Sciatic nerve (tissue), 2 donors: ENCODE measurements at regions not wholly inside any gene's neighbourhood (a gene's known extent, or its start where the extent isn't known, plus 50 kb on each side); places are given as distances from the start of the nearest gene placed in this dataset.
"Not testable (repeated sequence)": the region's sequence is repeated elsewhere in the genome, so short reads cannot be mapped to it uniquely, and the experiment has no call there.

Experiments used
- ATAC-seq: fragments of 200-7000 bp; cut with Tn5 transposase; one replicate; pipeline ENCODE4 v1.9.1; 2020; ENCODE audit warnings: mild to moderate bottlenecking, moderate library complexity
- DNase-seq: peaks from one replicate; pipeline ENCODE4 v3.0.0-alpha.2; 2020; ENCODE audit warnings: low spot score
- intact Hi-C: fragments of 100-400 bp; cut with DNase I; formaldehyde crosslinking; loops from one replicate; pipeline ENCODE4 v1.14.2; 2022
- donor health status: DM: no; HTN: no; CAD: no.
- donor health status: DM: no; HTN: no; CAD: no.

- ATAC-seq, result peak; percentile 49
- intact Hi-C loops, DNase-seq: not testable (repeated sequence)
Measured at GRCh38 chr21:7743940-7744339, 2777.4 kb upstream of the TPTE start.

GRCh38 chr21:7744406-7745099 lies 2776.8 kb upstream of the TPTE start:
- ATAC-seq, result peak; percentile 99
- intact Hi-C loops, DNase-seq: not testable (repeated sequence)

- DNase-seq, intact Hi-C loops: not testable (repeated sequence)
- peak; percentile 76 for ATAC-seq
Measured at GRCh38 chr21:7745100-7745450, 2776.3 kb upstream of the TPTE start.

- DNase-seq, intact Hi-C loops, ATAC-seq: not testable (repeated sequence)
Measured at GRCh38 chr21:7747964-7748363, 2773.4 kb upstream of the TPTE start.

GRCh38 chr21:7752611-7753010 lies 2768.8 kb upstream of the TPTE start:
- ATAC-seq, intact Hi-C loops, DNase-seq: not testable (repeated sequence)

GRCh38 chr21:7753380-7753877 lies 2768.0 kb upstream of the TPTE start:
- intact Hi-C loops, DNase-seq: not testable (repeated sequence)
- ATAC-seq, result peak; percentile 49

- DNase-seq, intact Hi-C loops, ATAC-seq: not testable (repeated sequence)
Measured at GRCh38 chr21:7769985-7770384, 2751.4 kb upstream of the TPTE start.

GRCh38 chr21:7774219-7774618 lies 2747.2 kb upstream of the TPTE start:
- intact Hi-C loops, result not testable (repeated sequence)

GRCh38 chr21:7775327-7775984 lies 2745.9 kb upstream of the TPTE start:
- ATAC-seq, DNase-seq, intact Hi-C loops: not testable (repeated sequence)

More at GRCh38 chr21:7774219-7774618, 2747.2 kb upstream of the TPTE start:
- DNase-seq, ATAC-seq: not testable (repeated sequence)

GRCh38 chr21:7776035-7776434 lies 2745.3 kb upstream of the TPTE start:
- DNase-seq, intact Hi-C loops: not testable (repeated sequence)

GRCh38 chr21:7776622-7777021 lies 2744.8 kb upstream of the TPTE start:
- ATAC-seq, DNase-seq, intact Hi-C loops: not testable (repeated sequence)

More at GRCh38 chr21:7776035-7776434, 2745.3 kb upstream of the TPTE start:
- ATAC-seq, result not testable (repeated sequence)

- ATAC-seq, intact Hi-C loops, DNase-seq: not testable (repeated sequence)
Measured at GRCh38 chr21:7777289-7777688, 2744.1 kb upstream of the TPTE start.

GRCh38 chr21:7787427-7788078 lies 2733.8 kb upstream of the TPTE start:
- intact Hi-C loops, ATAC-seq, DNase-seq: not testable (repeated sequence)

- DNase-seq, intact Hi-C loops, ATAC-seq: not testable (repeated sequence)
Measured at GRCh38 chr21:7793797-7794196, 2727.6 kb upstream of the TPTE start.

GRCh38 chr21:7797328-7797727 lies 2724.1 kb upstream of the TPTE start:
- ATAC-seq, intact Hi-C loops, DNase-seq: not testable (repeated sequence)

GRCh38 chr21:7798446-7798845 lies 2722.9 kb upstream of the TPTE start:
- ATAC-seq, DNase-seq, intact Hi-C loops: not testable (repeated sequence)

- intact Hi-C loops, ATAC-seq: not testable (repeated sequence)
Measured at GRCh38 chr21:7799697-7800096, 2721.7 kb upstream of the TPTE start.

GRCh38 chr21:7813475-7813874 lies 2707.9 kb upstream of the TPTE start:
- peak; percentile 61 for ATAC-seq
- DNase-seq, intact Hi-C loops: not testable (repeated sequence)

More at GRCh38 chr21:7799697-7800096, 2721.7 kb upstream of the TPTE start:
- not testable (repeated sequence) for DNase-seq

- ATAC-seq, DNase-seq, intact Hi-C loops: not testable (repeated sequence)
Measured at GRCh38 chr21:7817013-7817412, 2704.4 kb upstream of the TPTE start.
